22Rv1 (cell line): ENCODE measurements at regions not wholly inside any gene's neighbourhood (a gene's known extent, or its start where the extent isn't known, plus 50 kb on each side); places are given as distances from the start of the nearest gene placed in this dataset.

Experiments used
- ZFX ChIP-seq: fragments of 450-650 bp; IDR thresholded peaks from 2 replicates; pipeline ENCODE4 v1.6.1; 2017; ENCODE audit warnings: antibody characterized with exemption, borderline replicate concordance
- TF ChIP-seq, protein P1 (sequence below): fragments of 450-650 bp; IDR thresholded peaks from 2 replicates; pipeline ENCODE4 v1.5.1; 2017; ENCODE audit warnings: mild to moderate bottlenecking

DNA sequence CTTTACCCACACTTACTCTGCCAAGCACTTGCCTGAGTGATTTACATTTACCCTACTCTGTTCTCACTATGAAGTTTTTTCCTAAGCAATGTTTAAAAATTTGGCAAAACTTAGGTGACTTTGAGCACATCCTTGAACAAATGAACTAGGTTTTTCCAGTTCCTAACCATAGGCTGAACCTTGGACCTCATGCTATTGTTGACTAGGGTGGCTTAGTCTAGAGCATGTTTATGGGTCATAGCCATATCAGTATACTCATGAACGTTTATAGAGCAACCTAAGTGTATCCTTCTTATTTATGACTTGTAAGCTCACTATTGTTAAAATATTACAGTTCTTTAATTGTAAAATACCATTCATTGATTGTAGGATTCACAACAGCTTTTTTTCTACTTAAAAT, 85.0 kb upstream of the KRR1 start:
- TF ChIP-seq, protein P1, sequence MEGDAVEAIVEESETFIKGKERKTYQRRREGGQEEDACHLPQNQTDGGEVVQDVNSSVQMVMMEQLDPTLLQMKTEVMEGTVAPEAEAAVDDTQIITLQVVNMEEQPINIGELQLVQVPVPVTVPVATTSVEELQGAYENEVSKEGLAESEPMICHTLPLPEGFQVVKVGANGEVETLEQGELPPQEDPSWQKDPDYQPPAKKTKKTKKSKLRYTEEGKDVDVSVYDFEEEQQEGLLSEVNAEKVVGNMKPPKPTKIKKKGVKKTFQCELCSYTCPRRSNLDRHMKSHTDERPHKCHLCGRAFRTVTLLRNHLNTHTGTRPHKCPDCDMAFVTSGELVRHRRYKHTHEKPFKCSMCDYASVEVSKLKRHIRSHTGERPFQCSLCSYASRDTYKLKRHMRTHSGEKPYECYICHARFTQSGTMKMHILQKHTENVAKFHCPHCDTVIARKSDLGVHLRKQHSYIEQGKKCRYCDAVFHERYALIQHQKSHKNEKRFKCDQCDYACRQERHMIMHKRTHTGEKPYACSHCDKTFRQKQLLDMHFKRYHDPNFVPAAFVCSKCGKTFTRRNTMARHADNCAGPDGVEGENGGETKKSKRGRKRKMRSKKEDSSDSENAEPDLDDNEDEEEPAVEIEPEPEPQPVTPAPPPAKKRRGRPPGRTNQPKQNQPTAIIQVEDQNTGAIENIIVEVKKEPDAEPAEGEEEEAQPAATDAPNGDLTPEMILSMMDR: no peak
- TF ChIP-seq ZFX: no peak
